Activated CD8-positive, alpha-beta T cell treated with anti-CD3 and anti-CD28 coated beads, Interleukin-2, amount 10 ng/mL, durations not matched to agents 7 days and 5 days (primary cell): ENCODE measurements at regions not wholly inside any gene's neighbourhood (a gene's known extent, or its start where the extent isn't known, plus 50 kb on each side); places are given as distances from the start of the nearest gene placed in this dataset.
"Not testable (repeated sequence)": the region's sequence is repeated elsewhere in the genome, so short reads cannot be mapped to it uniquely, and the experiment has no call there.

ENCODE experiments used
- ATAC-seq: fragments of 150-1000 bp; cut with Tn5 transposase; one replicate; pipeline ENCODE4 v1.10.0; 2021; ENCODE audit warnings: moderate library complexity
- CTCF ChIA-PET: fragments of 350-600 bp; sonication (Branson Sonifier 250); formaldehyde crosslinking; loops from one replicate; lab custom pipeline; 2021; ENCODE audit warnings: antibody characterized with exemption; lab: Charles Lee
- POLR2A ChIA-PET: fragments of 350-600 bp; sonication (Branson Sonifier 250); formaldehyde crosslinking; loops from one replicate; lab custom pipeline; 2021; ENCODE audit warnings: antibody characterized with exemption; lab: Charles Lee
- DNase-seq: peaks from one replicate; pipeline ENCODE4 v3.0.0-alpha.2; 2020
- H3K27ac Mint-ChIP-seq: one replicate; pipeline ENCODE4 v1.8.0; 2021; ENCODE audit warnings: mild to moderate bottlenecking, mixed read lengths
- H3K27me3 Mint-ChIP-seq: one replicate; pipeline ENCODE4 v1.8.0; 2021; ENCODE audit warnings: low read depth, mixed read lengths
- H3K36me3 Mint-ChIP-seq: one replicate; pipeline ENCODE4 v1.8.0; 2021; ENCODE audit warnings: low read depth, mixed read lengths
- H3K4me1 Mint-ChIP-seq: one replicate; pipeline ENCODE4 v1.8.0; 2021; ENCODE audit warnings: low read depth, mixed read lengths
- H3K4me3 Mint-ChIP-seq: one replicate; pipeline ENCODE4 v1.8.0; 2021; ENCODE audit warnings: mild to moderate bottlenecking, mixed read lengths
- H3K9me3 Mint-ChIP-seq: one replicate; pipeline ENCODE4 v1.8.0; 2022; ENCODE audit warnings: mixed read lengths; ENCODE audit not compliant: insufficient read depth

- H3K27ac Mint-ChIP-seq, H3K9me3 Mint-ChIP-seq, DNase-seq, H3K36me3 Mint-ChIP-seq, H3K27me3 Mint-ChIP-seq, H3K4me3 Mint-ChIP-seq, POLR2A ChIA-PET, H3K4me1 Mint-ChIP-seq: not testable (repeated sequence)
- peak; percentile 85 for ATAC-seq
- CTCF ChIA-PET, result interaction anchor here (1.2 kb wide), 1 partner anchor 82 kb away, joined by 4 read pairs; no protein-coding TSS in a partner anchor
These were observed 139.5 kb downstream of the SEPTIN14 start for GRCh38 chr7:55722874-55723620.

- POLR2A ChIA-PET, H3K4me3 Mint-ChIP-seq, CTCF ChIA-PET, ATAC-seq, H3K27me3 Mint-ChIP-seq, H3K4me1 Mint-ChIP-seq, H3K9me3 Mint-ChIP-seq, H3K36me3 Mint-ChIP-seq, H3K27ac Mint-ChIP-seq, DNase-seq: not testable (repeated sequence)
These were observed 141.5 kb downstream of the SEPTIN14 start for GRCh38 chr7:55721004-55721403.

GRCh38 chr7:55715247-55715867 is 143.1 kb upstream of the VOPP1 start:
- H3K9me3 Mint-ChIP-seq, POLR2A ChIA-PET, H3K27me3 Mint-ChIP-seq, H3K4me3 Mint-ChIP-seq, H3K4me1 Mint-ChIP-seq, DNase-seq, CTCF ChIA-PET, H3K27ac Mint-ChIP-seq, ATAC-seq, H3K36me3 Mint-ChIP-seq: not testable (repeated sequence)

GRCh38 chr7:55714370-55714769 is 142.1 kb upstream of the VOPP1 start:
- DNase-seq, POLR2A ChIA-PET, H3K27me3 Mint-ChIP-seq, H3K4me3 Mint-ChIP-seq, CTCF ChIA-PET, H3K27ac Mint-ChIP-seq, H3K9me3 Mint-ChIP-seq, H3K4me1 Mint-ChIP-seq, H3K36me3 Mint-ChIP-seq, ATAC-seq: not testable (repeated sequence)

GRCh38 chr7:55710312-55710711 is 138.0 kb upstream of the VOPP1 start:
- H3K9me3 Mint-ChIP-seq, H3K36me3 Mint-ChIP-seq, H3K27ac Mint-ChIP-seq, ATAC-seq, H3K27me3 Mint-ChIP-seq, H3K4me3 Mint-ChIP-seq, CTCF ChIA-PET, POLR2A ChIA-PET, DNase-seq, H3K4me1 Mint-ChIP-seq: not testable (repeated sequence)

- H3K4me1 Mint-ChIP-seq, H3K4me3 Mint-ChIP-seq, POLR2A ChIA-PET, H3K36me3 Mint-ChIP-seq, CTCF ChIA-PET, H3K27me3 Mint-ChIP-seq, H3K27ac Mint-ChIP-seq, DNase-seq, ATAC-seq, H3K9me3 Mint-ChIP-seq: not testable (repeated sequence)
These were observed 135.7 kb upstream of the VOPP1 start for GRCh38 chr7:55708028-55708427.

- H3K4me3 Mint-ChIP-seq, H3K4me1 Mint-ChIP-seq, H3K27ac Mint-ChIP-seq, ATAC-seq, H3K9me3 Mint-ChIP-seq, POLR2A ChIA-PET, H3K27me3 Mint-ChIP-seq, DNase-seq, H3K36me3 Mint-ChIP-seq, CTCF ChIA-PET: not testable (repeated sequence)
These were observed 135.1 kb upstream of the VOPP1 start for GRCh38 chr7:55707410-55707809.

GRCh38 chr7:55706451-55707195 is 134.3 kb upstream of the VOPP1 start:
- H3K4me3 Mint-ChIP-seq, H3K4me1 Mint-ChIP-seq, H3K9me3 Mint-ChIP-seq, H3K36me3 Mint-ChIP-seq, H3K27me3 Mint-ChIP-seq, CTCF ChIA-PET, DNase-seq, POLR2A ChIA-PET, H3K27ac Mint-ChIP-seq, ATAC-seq: not testable (repeated sequence)

GRCh38 chr7:55705728-55706450 is 133.6 kb upstream of the VOPP1 start:
- H3K36me3 Mint-ChIP-seq, CTCF ChIA-PET, ATAC-seq: not testable (repeated sequence)

GRCh38 chr7:55702831-55703230 is 130.5 kb upstream of the VOPP1 start:
- H3K27ac Mint-ChIP-seq, CTCF ChIA-PET, H3K9me3 Mint-ChIP-seq, H3K27me3 Mint-ChIP-seq, POLR2A ChIA-PET, H3K4me3 Mint-ChIP-seq, H3K36me3 Mint-ChIP-seq, DNase-seq, ATAC-seq: not testable (repeated sequence)
- peaks cover 10% of the 10 kb centered on the region for H3K4me1 Mint-ChIP-seq

More at GRCh38 chr7:55705728-55706450, 133.6 kb upstream of the VOPP1 start:
- H3K9me3 Mint-ChIP-seq, H3K27ac Mint-ChIP-seq, H3K4me1 Mint-ChIP-seq, DNase-seq, H3K27me3 Mint-ChIP-seq, POLR2A ChIA-PET, H3K4me3 Mint-ChIP-seq: not testable (repeated sequence)

- H3K27me3 Mint-ChIP-seq, ATAC-seq, DNase-seq, POLR2A ChIA-PET, CTCF ChIA-PET, H3K27ac Mint-ChIP-seq, H3K36me3 Mint-ChIP-seq, H3K9me3 Mint-ChIP-seq, H3K4me3 Mint-ChIP-seq: not testable (repeated sequence)
- peaks cover 24% of the 10 kb centered on the region for H3K4me1 Mint-ChIP-seq
These were observed 127.1 kb upstream of the VOPP1 start for GRCh38 chr7:55699450-55699842.
